GM21529 (cell line): ENCODE measurements at regions not wholly inside any gene's neighbourhood (a gene's known extent, or its start where the extent isn't known, plus 50 kb on each side); places are given as distances from the start of the nearest gene placed in this dataset.

Experiments
- ATAC-seq: cut with Tn5 transposase; IDR thresholded peaks from one replicate; pipeline ENCODE4 v1.9.1; 2021; ENCODE audit not compliant: unreplicated experiment

DNA sequence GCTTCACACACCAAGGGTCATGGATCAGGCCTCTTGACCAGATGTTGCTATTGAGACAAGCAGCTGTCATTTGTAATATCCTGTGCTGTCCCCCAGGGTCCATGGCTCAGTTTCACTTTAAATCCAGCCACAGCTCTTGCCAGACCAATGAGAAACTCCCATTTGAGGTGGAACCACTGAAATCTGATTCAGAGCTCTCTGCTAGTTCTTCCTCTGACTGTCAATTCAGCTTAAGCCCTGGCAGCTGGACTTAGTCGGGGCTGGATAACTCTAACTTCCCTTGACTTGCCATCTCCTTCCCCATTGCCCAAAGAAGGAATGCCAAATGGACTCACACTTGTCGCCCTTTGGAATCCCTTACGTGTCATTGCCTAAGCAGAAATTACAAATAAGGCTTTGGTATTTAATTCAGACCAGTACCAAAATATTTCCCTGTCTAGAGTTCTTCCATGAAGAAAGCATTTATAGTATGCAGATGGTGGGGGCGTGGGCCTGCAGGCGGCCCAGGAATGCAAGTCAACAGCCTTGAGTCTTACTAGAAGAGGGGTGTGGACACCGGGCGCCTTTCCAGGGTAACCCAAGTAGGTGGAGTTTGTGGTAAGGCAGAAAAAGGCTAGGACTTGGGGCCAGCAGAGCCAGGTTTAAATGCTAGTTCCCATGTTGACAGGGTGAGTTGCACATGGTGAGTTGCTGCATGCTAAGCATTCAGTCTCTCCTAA lies 96.9 kb upstream of the TMPO start:
- peak; percentile 82 for ATAC-seq

DNA sequence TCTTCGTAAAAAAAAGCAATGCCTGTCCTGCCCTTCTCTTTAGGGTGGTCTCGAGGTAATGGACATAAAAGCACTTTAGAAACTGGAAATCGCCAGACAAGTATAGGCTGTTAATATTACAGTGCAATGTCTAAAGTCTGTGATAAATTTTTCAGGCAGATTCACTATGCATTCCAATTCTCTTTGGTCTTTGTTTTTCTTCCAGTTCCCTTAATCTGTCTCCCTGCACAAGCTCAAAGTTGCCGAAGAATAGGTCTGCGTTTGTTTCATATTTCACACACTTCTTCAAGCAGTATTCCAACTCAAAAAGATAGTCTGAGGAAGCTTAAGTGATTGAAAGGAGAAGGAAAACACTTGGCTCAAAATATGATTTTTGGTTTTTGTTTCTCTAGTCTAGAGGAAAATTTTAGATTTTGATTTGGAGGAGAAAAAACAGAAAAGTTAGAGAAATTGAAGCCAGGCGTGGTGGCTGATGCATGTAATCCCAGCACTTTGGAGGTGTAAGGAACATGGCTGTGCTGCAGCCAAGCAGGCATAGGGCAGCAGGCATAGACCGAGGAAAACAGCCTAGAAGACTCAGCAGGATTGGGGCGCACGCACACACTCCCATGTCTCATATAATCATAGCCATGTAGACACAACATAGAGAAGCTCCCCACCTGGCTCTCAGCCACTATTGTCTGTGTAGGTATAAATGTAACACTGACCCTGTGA lies 96.2 kb upstream of the TMPO start:
- no peak for ATAC-seq

DNA sequence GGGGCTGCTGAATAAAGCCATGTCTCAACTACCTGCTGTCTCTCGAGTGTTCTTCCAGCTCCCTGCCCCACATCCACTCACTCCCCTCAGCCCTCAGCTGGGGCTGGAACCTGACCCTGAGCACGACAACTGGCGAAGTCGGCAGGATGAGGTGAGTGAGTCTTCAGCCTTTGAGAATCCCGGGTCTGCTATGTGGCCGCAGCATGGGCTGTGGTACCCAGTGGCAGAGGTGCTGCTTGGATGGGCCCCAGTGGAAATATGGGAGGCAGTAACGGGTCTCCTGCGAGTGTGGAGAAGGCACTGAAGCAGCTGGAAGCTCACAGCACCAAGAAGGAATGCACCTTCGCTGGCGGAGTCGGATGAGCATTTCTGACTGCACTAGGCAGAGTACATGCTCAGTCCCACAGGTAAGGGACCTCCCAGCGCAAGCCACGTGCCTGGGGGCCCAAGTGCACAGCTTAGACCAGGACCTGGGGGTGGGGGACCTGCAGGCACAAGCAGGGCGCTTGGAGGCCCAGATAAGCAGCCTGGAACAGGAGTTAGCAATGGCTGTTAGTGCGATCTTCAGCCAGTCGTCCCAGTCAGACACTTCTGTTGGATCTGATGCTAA lies 95.5 kb upstream of the TMPO start:
- ATAC-seq: no peak

DNA sequence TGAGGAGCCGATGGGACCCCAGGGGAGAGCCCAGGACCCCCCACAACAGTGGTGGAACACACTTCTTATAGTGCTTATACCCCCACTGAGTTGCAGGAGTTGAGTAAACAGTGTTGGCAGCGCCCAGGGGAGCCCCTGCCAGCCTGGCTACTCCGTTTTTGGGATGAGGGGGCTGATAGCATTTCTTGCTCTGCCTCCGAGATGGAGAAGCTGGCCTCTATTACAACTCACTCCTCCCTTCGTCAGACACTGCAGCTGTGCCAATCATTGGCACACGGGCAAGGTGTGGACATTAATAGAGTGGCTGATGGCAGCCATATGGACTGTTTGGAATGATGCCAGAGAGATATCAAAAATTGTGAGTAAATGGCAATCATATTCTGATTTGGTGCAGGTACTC lies 94.9 kb upstream of the TMPO start:
- no peak for ATAC-seq

DNA sequence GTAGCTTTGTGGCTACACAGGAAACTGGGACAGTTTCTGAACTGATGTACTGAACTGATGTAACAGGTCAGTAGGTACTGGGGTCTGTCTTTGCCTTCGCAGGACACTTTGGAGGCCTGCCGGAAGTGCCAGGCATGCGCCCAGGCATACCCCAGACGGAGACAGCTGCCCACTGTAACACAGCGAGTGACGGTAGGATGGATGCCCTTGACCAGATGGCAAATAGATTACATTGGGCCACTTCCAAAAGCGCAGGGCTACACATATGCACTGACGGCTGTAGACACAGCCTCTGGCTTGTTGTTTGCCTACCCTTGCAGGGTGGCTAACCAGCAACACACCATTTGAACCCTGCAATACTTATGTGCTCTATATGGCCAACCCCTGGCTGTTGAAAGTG lies 94.1 kb upstream of the TMPO start:
- no peak for ATAC-seq

DNA sequence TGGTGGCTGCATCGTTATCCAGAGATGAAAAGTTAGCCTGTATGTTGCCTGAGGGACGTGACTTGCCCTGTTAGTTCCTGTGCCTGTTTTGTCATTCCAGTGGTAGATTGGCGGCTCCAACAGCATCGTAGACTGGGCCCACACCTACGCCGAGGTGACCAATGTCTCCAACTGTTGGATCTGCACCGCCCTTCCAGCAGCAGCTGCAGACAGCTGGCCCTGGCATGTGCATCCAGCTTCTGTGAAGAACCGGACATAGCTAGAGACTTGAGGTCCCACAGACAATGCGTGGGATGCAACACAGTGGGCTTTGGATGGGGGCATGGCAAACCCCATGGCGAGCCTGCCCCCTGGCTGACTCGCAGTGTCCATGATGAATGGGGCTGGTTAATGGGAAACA lies 93.0 kb upstream of the TMPO start:
- no peak for ATAC-seq

DNA sequence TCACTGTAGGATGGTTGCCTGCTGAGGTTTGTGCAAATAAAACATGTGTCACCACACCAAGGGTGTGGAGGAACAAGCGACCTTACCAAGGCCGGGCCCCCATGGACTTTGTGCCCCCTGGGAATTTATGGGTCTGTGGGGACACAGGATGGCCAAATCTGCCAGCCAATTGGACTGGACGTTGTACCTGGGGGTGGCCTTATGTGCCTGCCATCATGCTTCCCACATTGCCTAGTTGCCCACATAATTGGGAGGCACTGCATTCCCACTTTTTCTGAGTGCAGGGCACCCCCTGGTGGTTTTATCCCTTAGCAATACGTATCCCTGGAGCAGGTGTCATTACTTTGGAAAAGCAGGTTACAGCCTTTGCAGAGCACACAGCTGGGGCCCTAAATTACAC lies 92.6 kb upstream of the TMPO start:
- ATAC-seq: no peak

DNA sequence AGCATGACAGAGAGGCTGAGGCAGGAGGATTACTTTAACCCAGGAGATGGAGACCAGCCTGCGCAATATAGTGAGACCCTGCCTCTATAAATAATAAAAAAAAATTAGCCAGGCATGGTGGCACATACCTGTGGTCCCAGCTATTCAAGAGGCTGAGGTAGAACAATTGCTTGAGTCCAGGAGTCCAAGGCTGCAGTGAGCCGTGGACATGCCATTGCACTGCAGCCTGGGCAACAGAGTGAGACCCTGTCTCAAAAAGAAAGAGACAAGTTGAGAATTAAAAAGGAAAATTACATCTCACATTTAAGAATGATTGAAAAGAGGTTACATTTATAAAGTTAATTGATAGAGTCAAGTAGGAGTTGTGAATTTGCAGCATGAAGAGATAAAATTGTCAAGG lies 91.4 kb upstream of the TMPO start:
- no peak for ATAC-seq

DNA sequence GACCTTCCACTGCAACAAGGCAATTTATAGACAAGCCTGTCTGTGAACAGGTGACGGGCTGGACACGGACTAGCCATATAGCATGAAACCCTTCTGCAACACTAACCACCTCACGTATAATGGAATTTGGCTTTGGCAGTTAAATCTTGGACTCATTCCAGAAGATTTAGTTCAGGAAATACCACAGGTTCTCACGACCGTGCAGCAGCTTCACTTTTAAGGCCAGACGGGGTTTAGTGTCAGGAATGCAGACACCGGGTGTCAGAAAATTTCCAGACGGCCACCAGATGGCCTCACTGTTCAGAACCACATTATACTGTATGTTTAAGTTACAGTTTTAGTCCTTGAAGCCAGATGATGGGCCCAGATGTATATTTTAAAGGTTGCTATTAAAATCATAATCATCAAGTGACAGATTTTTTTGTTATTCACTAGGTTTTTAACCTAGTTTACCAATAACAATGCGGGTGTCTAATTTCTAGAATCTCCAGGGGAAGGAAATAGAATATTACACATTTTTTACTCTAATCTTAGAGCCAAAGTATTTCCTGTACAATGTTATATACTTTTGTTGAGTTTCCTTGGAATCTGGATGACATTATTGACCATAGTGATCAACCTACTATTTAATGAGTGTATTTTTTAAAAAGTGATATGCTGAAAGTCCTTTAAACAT lies 90.5 kb upstream of the TMPO start:
- ATAC-seq: peak; percentile 90

DNA sequence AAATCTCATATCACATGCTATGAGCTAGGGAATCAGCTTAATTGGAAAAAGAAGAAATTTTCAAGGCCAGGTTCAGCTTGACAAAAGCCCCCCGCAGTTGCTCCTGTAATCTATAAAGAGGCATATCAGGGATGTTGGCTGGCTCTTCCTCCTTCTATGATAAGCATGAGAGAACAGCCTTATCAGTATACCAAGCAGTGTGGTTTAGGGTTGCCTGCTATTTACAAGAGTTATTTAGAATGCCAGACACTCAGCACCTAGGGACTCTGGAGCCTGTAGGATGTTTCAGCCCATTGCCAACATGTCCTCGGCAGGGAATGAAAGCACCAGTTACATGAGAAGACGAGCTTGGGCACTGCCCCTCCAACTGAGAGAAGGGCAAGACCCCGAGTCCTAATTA lies 89.5 kb upstream of the TMPO start:
- ATAC-seq: no peak

DNA sequence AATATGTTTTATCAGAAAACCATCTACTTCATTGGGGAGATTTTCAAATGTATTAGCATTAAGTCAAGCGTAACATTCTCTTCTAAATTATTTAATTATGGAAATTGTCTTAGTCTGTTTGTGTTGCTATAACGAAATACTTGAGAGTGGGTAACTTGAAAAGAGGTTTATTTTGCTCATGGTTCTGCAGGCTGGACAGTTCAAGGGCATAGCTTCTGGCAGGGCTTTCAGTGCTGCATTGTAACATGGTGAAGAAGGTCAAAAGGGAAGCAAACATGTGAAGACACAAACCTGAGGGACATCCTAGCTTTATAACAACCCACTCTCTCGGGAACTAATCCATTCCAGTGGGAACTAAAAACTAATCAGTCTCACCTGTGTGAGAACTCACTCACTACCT lies 84.3 kb upstream of the TMPO start:
- ATAC-seq: no peak

DNA sequence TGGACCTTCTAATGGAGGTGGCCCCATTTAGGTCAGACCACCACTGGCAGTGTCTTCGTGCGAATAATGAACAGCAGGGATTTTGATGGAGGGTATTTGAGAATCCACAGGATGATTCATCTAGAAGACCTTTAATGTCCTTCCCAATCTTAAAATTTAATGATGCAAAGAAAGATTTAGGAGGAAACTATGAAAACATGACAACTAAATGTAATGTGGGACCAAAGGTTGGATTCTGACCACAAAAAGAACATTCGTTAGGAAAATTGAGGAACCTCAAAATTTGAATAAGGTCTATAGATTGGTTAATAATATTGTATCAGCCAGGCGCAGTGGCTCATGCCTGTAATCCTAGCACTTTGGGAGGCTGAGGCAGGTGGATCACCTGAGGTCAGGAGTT lies 78.2 kb upstream of the TMPO start:
- no peak for ATAC-seq

DNA sequence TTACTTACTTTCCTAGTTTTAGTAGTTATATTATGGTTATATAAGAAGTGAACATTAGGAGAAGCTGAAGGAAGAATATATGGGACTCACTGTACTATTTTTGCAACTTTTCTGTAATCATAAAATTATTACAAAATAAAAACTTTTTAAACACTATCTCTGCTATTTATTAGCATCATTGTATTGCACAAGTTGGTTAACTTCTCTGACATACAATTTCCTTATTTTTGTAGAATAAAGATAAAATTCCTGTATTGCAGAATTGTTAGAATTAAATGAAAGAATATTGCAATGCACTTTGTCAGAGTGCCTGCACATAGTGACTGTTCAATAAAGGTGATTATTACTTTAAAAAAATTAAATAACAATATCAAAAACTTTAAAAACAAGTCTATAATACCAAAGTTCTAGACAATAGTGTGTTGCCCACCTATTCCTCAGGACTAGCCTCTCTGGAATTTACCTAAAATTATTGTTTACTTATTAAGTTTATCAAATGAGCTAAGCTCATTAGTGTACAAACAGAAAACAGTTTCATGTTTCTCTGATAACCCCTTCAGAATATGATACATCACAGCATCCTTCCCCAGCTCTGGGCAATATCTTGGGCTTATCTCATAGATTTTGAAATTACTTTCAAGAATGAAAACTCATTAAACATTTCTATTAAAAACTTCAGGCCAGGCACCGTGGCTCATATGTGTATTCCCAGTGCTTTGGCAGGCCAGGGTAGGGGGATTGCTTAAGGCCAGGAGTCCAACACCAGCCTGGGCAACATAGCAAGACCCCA lies 77.4 kb upstream of the TMPO start:
- no peak for ATAC-seq

DNA sequence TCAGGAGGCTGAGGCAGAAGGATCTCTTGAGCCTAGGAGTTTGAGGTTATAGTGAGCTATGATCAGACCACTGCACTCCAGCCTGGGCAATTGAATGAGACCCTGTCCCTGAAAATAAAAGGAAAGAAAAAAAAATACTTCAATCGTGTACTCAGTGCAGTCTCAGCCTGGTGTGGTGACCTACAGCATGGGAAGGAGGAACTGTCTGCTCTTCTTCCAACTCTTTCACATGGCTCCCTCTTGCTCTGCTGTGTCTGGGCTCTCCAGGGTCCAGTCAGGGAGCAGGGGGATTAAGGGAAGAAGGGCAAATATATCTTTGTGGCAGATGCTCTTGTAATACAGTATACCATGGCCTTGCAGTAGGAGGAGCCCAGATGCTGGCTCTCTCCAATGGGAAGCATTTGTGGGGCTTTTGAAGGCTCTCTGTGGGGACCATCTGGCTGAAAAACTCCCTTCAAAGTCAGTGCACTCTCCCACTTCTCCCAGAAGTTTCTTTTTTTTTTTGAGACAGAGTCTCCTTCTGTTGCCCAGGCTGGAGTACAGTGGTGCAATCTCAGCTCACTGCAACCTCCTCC lies 76.6 kb upstream of the TMPO start:
- no peak for ATAC-seq

DNA sequence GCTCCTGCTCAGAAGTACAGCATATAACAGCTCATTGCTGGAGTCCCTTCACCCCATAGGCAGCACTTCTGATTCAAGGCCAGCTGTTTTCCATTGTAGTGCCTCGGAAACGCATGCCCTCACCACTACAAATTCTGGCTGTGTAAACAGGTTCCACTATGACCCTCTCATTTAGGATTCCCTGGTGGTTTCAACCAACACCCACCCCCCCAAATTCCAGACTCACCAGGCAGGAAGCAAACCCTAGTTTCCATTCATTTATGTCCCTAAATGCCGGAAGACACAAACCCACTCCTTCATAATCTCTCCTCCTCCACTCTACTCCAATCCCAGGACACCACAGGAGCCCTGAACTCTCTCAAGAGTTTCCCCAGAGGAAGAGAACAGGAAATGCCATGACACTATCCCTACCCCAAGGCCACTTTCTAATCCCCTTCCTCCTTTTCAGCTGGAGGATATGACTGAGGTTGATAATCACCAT lies 75.9 kb upstream of the TMPO start:
- no peak for ATAC-seq

DNA sequence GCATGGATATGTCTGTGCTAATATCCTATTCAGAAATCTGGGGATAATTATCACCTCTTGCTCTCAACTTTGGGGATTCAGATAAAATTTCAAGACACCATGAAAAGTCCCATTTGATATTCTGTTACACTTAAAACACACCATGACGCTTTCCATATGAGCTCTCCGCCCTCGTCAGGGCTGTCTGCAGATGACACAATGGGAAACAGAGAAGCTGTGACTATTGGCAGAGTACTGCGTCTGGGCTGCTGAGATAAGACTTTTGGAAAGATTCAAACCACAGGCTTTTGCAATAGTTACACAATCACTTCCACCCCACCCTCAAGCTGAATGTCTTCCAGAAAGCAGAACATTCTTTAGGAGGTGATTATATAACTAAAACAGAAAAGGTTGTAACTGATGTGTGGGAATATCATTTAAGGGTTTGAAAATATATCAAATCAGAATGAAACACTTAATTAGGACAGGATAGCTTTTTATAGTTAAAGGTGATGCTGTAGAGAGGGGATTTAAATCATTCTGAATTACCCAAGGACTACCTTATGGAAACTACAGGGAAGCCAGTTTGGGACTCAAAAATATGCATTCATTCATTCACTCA lies 75.3 kb upstream of the TMPO start:
- no peak for ATAC-seq

DNA sequence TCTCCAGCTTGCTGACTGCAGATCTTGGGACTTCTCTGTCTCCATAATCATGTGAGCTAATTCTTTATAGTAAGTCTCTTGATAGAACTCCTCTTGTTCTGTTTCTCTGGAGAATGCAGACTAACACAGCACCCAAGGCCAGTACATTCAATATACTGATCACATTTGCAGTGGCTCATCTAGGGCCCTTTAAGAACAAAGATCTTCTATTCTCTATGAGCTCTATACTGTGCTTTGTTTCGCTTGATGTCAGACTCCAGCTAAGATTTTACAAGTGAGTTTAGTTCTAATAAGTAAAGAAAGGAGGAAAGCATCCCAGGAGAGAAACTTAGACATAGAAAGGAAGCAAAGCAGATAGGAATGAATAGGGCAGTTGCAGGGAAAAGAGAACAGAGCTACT lies 69.3 kb upstream of the TMPO start:
- no peak for ATAC-seq

DNA sequence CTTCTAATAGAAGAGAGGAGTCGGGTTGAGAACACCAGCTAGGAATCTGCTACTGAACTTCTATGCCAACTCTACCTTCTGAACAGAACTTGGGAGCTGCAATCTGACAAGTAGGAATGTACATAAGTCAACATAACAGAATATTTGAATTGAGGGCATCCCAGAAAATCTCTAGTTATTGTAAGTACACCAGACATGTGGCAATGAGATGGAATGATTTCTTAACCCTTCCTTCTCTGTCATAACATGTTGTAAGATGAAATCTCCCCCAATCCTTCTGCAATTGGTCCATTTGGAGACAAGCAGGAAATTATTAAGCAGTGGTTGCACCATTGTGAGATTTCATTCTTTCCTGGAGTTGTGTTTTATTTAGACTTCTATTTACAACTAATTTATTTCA lies 68.7 kb upstream of the TMPO start:
- ATAC-seq: no peak

DNA sequence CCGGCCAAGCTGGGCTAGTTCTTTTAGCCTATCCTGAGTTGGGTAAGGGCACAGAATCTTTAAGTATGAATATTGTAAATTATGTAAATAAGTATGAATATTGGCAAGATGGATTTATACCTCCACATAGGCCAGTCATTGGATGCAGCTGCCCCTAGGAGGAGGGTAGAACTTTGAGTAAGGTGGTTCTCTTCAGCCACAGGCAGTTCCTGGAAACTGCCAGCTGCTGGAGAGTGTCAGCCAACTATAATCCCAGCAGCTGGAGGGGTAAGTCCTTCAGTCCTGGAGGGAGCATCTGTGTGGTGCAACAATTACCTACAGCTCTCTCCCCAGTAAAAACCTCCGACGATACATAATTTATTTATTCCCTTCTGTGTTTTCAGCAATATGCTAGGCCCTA lies 65.8 kb upstream of the TMPO start:
- ATAC-seq: no peak

DNA sequence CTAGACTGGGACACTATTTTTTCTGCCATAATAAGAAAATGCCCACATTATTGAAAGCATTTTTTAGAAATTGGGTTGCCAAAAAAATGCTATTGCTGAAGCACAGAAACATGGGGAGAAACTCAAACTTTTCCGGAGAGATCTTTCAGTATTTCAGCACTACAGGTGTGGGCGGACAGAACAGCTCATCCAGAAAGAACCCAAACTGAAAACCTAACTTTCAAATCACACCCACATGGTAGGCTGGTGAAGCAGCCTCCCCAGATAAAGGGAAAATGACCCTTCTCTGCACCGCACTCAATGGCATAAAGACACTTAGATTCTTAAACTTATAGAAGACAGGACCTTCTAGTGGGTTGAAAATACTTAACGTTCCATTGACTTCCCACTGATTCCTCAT lies 62.3 kb upstream of the TMPO start:
- ATAC-seq: no peak
